CD4-positive, alpha-beta T cell treated with Interleukin-4 for 4 hours (primary cell): ENCODE measurements at regions not wholly inside any gene's neighbourhood (a gene's known extent, or its start where the extent isn't known, plus 50 kb on each side); places are given as distances from the start of the nearest gene placed in this dataset.
"Not testable (repeated sequence)": the region's sequence is repeated elsewhere in the genome, so short reads cannot be mapped to it uniquely, and the experiment has no call there.

Source experiments
- DNase-seq: peaks from one replicate; pipeline ENCODE4 v3.0.0-alpha.2; 2020

DNA sequence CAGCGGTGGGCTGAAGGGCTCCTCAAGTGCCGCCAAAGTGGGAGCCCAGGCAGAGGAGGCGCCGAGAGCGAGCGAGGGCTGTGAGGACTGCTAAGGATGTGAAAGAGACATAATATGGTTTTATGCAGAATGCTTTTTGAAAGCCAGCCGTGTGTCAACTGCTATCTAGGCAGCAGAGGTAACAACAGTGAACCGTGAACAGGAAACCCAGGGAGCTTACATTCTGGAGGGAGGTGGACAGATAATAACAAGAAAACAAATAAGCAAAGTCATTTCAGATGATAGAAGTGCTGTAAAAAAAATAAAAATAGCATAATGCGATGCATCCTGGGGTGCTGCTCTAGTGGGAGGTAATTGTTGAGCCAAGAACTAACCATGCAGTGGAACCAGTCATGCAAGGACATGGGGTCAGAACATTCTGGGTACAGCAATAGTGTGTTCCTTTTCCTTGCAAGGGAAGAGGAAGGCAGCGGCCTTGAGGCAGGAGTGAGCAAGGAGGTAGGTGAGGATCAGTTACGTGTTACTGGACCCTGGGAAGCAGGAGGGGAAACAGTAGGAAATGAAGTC, 134.4 kb upstream of the TMEM170B start:
- no peak for DNase-seq

DNA sequence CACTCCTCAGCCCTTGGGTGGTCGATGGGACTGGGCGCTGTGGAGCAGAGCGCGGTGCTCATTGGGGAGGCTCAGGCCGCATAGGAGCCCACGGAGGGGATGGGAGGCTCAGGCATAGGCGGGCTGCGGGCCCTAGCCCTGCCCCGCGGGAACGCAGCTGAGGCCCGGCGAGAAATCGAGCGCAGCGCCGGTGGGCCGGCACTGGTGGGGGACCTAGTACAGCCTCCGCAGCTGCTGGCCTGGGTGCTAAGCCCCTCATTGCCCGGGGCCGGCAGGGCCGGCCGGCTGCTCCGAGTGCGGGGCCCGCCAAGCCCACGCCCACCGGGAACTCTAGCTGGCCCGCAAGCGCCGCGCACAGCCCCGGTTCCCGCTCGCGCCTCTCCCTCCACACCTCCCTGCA, 135.0 kb upstream of the TMEM170B start:
- not testable (repeated sequence) for DNase-seq

DNA sequence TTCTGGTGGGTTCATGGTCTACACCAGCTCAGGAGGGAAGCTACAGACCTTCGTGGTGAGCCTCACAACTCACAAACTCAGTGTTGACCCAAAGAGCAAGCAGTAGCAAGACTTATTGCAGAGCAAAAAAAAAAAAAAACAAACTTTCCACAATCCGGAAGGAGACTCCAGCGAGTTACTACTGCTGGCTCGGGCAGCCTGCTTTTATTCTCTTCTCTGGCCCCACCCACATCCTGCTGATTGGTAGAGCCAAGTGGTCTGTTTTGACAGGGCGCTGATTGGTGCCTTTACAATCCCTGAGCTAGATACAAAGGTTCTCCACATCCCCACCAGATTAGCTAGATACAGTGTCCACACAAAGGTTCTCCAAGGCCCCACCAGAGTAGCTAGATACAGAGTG, 135.6 kb upstream of the TMEM170B start:
- not testable (repeated sequence) for DNase-seq

DNA sequence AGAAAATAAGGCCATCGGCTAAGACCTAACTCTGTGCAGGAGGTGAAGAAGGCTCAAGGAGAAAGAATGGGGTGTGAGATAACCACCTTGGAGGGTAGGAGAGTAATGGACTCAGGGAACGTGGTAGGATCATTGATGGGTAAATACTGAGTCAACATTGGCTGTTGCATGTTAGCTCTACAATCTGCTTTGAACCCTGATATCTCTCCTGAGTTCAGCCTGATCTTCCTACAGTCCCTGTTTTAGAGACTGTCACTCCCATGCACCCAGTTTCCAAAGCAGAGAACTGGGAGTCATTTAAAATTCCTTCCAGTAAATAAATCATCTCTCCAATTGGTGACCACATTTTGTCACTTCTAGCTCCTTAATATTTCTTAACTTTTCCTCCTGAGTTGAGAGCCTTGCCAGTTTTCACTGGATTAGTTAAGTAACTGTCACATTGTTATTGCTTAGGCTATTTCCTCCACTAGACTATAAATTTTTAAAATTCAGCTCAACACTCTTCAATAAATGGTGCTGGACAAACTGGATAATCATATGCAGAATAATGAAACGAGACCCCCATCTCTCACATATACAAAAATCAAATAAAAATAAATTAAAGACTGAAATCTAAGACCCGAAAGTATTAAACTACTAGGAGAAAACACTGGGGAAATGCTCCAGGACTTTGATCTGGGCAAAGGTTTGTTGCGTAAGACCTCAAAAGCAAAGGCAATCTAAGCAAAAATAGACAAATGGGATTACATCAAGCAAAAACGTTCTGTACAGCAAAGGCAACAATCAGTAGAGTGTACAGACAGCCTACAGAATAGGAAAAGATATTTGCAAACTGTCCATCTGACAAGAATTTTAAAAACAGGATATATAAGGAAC, 138.9 kb upstream of the TMEM170B start:
- no peak for DNase-seq

DNA sequence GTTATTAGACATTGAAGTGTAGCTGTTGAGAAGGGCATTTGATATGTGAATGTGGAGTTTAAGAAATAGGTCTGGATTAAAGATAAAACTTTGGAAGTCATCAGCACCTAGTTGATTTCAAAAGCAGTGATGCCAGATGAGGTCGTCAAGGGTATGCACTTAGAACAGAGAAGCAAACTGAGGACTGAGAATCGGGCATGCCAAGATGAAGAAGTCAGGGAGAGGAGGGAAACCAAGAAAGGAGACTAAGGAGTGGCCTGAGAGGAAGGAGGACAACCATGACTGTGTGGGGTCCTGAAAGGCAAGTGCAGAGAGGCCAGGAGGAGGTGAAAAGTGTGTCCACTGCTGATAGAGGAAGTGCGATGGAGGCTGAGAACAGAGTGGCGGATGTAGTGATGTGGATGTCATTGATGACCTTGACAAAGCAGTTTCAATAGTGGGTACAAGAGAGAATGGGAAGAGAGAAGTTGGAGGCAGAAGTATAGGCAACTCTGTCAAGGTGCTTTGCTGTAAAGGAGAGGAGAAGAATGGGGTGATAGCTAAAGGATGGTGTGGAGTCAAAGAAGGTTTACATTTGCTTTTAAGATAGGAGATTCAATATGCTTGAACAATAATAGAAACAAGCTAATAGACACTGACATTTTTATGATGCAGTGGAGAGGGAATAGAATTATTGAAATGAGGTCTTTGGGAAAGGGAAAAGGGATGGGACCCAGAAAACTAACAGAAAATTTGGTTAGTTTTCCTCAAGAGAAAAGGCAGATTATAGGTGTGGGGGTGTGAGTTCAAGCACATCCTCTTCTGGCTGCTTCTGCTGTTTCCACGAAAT, 139.7 kb upstream of the TMEM170B start:
- DNase-seq, result no peak

DNA sequence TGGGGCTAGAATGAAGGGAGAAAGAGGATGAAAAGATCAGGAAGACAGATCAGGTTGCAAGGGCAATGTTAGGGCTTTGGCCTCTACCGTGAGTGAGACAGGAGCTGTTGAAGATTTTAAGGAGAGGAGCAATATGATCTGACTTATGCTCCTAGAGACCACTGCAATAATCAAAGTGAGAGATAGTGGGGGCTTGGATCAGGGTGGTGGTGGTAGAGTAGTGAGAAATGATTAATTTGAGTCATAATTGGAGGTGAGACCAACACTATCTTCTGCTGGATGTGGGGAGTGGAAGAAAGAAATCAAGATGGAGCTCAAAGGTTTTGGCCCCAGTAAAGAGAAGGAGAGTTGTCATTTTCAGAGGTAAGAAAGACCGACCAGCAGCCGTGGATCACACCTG, 140.7 kb upstream of the TMEM170B start:
- DNase-seq, result no peak

DNA sequence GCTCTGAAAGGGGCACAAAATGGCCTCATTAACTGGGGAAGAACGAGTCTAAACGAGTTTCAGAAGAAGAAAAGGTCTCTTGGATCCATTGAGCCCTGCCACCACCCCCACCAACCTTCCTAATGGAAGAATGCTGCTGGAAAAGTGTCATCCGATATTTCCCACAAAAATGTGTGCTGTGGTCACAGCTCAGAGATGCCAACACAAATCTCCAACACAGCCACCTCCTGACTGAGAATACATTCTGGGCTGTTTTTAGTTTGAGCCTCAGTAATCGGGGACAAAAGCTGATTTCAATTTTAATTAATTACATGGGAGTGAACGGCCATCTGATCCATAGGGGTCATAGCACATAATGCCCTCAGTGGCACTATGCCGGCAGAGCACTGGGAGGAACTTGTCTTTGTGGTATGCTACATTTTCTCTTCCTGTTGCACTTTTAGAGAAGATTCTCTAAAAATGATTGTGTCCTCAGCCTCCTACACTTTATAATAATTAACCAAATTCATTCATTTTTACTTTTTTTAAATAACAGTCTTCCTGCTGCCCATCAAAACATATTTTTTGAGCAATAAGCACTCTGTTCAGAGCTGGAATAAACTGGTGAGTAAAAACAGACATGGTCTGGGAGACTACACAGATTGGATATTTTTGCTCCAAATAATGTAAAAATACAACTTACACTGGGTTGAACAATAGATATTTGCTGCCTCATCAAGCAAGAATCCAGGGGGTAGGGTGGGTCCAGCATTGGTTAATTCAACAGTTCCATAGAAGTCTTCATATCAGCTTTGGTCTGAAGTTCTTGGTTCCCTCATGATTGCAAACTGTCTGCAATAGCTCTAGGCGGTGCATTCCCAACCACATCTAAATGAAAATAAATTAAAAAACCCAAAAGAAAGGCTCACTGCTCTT, 143.6 kb upstream of the TMEM170B start:
- DNase-seq, result no peak

DNA sequence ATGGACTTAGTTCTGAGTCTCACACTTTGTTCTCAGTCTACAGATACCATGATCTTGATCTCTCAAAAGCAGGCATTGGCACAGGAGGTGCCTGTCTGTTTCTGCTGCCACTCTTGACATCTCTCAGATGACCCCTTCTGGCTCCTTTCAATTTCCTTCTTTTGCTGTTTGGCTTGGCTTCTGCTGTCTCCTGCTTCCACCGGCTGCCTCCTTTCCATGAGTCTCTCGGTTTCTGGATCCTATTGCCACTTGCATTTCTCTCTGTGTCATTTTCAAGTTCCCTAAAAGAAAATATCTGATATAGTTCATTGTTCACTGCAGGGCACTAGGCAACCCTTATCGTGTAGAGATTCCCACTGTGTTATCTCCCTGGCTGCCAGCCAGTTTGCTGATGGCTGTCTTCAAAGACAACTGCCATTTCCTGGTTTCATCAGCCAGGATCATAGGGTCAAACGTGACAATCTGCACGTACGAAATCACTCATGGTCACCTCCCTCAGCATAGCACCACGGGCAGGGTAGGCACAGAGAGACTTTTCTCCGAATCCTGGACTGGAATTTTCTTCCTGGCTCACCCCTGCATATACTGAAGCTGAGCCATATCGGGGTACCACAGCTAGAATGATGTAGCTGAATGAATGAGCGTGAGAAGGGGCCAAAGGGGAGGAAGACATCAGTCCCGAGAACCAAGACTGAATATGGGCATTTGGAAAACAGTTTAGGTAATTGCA, 144.6 kb upstream of the TMEM170B start:
- DNase-seq, result no peak

DNA sequence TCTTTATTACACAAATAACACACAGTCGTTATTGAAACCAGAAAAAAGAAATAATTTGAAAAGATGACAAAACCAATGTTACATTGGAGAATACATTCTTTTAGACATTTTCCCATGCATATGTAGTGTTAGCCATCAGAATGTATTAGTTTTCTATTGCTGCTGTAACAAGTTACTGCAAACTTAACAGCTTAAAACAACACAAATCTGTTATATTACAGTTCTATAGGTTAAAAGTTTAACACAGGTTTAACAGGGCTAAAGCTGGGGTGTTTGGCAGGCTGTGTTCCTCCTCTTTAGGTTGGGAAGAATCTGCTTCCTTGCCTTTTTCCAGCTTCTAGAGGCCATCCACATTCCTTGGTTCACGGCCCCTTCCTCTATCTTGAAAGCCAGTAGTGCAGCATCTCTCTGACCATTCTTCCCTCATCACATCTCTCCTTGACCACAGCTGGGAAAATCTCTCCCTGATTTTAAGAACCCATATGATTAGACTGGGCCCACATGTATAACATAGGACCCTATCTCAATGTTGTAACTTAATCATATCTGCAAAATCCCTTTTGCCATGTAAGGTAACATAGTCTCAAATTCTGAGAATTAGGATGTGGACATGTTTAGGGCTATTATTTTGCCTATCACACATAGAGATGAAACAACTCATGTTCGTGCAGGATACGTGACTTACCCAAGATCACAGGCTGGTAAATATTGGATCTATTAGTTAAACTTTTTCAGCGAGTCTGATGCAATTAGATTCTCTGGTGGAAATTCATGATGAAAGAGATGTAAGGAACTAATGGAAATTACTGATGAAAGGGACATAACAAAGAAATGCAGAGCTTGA, 145.4 kb upstream of the TMEM170B start:
- no peak for DNase-seq

DNA sequence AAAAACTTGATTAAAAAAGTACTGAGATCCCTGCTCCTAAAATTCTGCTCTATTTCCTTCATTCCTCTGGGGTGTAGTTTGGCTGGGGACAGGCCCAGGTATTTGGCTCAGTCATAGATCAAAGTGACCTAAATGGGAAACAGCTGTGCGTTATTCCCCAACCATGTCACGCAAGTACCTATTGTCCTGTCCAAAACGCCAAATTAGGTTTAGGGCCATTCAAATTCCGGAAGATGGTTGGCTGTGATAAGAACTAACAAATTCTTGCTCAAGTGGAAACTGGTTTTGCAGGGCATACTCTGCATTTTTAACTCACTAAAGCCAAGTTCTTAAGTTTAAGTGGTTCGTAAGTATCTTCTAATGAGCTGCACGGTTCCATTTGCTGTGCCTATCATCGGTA, 147.6 kb upstream of the TMEM170B start:
- no peak for DNase-seq

DNA sequence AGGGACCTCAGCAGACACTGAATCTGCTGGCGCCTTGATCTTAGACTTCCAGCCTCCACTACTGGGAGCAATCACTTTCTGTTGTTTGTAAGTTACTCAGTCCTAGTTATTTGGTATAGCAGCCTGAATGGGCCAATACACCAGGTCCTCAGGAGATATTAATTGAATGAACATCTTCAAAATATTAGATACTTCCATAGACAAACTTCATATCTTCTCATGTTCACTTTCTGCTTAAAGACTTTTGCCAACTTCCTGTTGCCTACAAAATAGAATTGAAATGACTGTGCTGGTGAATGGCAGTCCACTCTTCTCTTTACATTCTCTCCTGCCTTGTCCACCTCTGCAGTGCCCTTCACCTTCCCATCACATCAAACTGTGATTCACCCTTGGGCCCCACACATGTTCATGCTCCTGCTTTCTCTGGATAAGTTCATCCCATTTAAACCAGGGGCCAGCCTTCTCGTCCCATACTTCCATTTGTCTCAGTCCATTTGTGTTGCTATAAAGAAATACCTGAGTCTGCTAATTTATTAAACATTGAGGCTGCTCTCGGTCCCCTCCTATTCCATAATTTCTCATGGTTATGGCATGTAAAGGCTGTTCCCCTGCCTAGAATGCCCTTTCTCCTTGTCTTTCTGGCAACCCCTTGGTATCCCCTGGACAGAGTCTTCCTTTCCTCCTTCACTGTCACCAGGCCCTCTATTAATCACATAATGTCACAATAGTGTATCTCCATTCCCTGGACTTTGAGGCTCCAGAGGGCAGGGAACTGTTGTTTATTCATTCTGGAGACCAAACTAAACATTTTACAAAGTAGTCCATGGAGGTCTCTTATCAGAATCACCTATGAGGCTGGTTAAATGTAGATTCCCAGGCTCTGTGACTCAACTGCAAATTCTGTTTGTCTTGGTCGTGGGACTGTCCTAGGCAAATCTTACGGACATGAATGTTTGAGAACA, 148.3 kb upstream of the TMEM170B start:
- no peak for DNase-seq

DNA sequence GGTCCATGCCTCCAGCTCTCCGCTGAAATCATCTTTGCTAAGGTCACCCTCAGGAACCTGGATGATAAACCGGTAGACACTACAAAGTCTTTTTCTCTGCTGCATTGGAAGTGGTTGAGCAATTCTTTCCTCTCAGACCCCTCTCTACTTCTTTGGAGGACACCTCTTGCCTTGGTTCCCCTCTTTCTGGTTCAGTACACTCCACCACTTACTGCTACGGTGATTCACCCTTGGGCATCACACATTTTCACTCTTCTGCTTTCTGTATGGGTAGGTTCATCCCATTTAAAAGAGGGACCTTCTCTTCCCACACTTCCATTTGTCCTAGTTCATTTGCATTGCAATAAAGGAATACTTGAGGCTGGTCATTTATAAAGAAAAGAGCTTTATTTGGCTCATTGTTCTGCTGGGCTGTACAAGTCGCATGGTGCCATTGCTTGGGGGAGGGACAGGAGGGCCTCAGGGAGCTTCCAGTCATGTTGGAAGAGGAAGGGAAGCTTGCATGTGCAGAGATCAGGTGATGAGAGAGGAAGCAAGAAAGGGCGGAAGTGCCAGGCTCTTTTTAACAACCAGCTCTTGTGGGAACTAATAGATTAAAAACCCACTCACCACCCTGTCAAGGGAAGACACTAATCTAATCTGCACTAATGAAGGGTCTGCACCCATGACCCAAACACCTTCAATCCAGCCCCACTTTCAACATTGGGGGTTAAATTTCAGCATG, 149.7 kb upstream of the TMEM170B start:
- DNase-seq, result no peak

DNA sequence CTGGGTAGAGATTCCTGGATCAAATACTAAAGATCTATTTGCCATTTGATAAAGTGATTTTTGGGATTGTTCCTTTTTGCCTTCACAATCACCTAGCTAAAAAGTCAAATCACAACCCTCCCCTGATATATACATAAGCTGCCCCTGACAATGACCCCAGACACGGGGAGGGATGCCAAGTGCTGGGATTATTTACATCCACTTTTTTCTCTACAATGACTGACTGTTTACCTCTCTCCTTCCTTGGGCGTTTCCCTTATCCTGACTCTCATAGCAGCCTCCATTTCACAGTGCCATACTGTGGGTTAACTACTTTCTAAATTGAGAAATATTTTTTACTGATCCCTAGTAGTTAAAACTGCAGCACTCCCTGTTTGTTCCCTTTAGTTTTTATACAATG, 150.8 kb upstream of the TMEM170B start:
- no peak for DNase-seq

DNA sequence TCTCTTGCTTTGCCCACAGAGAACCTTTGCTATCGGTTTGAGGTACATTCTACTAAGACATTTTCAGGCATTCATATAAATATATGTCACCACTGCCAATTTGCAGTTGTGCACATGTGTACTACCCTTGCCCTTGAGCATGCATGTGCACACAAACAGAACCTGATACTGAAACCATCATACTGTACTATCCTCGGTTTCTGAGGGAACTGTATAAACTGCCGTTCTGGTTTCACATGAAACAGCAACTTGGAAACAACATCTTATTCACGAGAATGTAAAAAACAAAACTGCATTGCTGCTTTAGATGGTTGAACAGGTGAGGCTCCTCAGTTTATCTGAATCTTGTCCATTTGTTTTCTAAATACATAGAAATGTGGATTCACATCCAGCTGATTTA, 151.2 kb upstream of the TMEM170B start:
- no peak for DNase-seq

DNA sequence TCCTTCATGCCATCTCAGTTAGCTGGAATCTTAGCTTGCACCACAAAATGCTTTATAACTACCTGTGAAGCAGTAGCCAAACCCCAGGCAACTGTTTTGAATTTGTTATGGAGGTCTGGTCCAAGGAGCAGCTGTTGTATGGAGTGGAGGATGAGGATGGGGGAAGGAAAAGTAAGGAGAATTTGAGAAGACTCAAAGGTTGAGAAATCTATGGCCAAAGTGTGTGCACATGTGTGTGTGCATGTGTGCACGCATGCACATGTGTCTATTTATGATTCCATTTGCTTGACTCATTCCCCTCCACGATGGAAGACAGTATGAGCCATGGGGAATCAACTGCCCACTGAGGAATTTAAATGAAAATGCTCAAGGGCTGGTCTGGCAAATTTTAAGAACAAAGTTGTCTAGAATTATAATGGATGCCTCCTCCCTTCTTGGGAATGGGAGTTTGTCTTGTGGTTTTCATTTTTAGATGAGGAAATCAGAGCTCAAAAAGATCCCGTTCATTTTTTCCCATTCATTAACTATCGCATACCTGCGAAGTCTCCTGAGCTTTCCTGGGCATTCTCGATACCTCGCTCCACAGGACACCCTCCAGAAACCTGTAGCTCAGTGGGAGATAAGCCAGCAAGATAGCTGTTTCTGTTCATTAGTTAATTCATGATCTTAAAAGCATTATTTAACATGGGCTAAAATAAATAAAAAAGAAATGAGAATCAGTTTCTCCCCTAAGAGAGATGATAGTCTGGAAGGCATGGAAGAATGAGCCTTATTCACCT, 152.3 kb upstream of the NEDD9 start:
- DNase-seq, result no peak

DNA sequence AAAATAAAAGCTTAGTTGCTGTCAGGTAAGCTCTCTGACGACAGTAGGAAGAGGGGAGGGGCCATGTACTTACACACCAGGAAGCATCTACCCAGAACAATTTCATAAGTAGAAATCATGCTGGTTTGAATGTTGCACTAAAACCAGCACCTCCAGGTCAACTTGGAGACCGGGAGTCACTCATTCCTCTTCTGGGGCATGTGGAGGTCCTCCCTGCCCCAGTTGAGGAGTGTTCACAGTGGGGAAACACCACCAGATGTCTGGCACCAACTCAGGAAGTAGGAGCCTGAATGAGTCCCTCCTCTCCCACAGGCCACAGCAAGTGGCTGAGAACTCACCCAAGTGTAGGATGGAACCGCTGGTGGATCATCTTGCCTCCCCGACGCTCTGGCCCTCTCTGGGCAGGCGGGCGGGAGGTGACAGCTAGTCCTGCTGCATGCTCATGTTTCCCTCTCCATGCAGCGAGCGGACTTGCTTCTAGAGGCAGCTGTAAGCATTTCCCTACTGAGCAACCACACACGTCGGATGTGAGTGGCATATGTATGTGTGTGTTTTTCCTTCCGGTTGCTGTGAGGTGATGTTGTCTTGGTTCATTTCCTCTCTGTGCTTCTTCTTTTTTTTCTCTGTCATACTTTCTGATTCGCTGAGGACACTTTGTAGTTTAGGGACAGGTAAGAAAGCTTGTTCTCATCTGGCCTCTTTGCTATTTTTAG, 149.5 kb upstream of the NEDD9 start:
- DNase-seq, result peak; percentile 85

DNA sequence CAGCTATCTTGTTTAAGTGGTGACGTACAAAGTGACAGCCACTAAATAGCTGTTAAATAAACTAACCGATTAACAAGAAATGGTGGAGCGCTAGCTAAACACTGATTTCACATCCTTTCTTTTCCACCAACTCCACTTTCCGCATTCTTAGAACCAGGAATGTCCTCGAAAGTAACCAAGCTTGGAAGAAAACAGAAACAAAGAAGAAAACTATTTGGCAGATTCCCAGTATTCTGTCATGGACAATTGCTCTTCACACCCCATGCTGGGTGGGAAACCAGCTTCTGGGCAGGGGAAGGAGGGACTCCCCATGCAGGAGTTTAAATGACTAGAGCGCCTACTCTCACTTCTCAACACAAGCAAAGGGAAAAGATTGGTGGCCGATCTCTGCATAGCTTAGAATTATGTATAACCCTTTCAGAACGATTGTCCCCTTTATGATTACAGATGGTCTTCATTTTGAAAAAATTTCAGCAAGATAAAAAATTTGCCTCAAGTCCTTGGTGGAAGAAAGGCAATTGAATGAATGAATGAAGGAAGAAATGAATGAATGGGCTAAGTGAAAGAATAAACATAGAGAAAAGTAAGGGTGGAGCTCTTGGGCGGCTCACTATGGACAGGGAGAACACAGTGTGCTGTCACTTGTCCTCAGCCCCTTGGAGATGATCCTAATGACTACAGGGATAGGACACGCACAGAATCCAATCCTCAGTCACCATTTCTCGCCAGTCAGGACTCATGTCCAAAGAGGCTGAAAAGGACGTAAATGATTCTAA, 148.7 kb upstream of the NEDD9 start:
- DNase-seq, result no peak
